Mammary epithelial cell (primary cell): ENCODE measurements at regions not wholly inside any gene's neighbourhood (a gene's known extent, or its start where the extent isn't known, plus 50 kb on each side); places are given as distances from the start of the nearest gene placed in this dataset.

Experiments
- CTCF ChIP-seq, 2 donors: IDR thresholded peaks in 1 of 2; conservative IDR thresholded peaks in 1 of 2; 2 replicates each; pipeline ENCODE4 v1.5.1; 2011 to 2012; ENCODE audit warnings: inconsistent platforms in 2 of 2, low read length in 2 of 2, mild to moderate bottlenecking in 2 of 2, control low read depth in 1 of 2, low read depth in 1 of 2; ENCODE audit not compliant: insufficient read depth in 1 of 2; ENCODE audit errors: extremely low read depth in 1 of 2
- EZH2 ChIP-seq: IDR thresholded peaks from 2 replicates; pipeline ENCODE4 v1.6.1; 2012; ENCODE audit warnings: low read length, inconsistent platforms, borderline replicate concordance

- no peak for TF ChIP-seq CTCF (conservative IDR thresholded peaks at IDR 0.05 in 1 of 2, IDR thresholded peaks at IDR 0.05 in 1 of 2; ENCODE audit: extremely low read depth in 1 of 2, insufficient read depth in 1 of 2, low read depth in 1 of 2, low read length in 2 of 2)
- TF ChIP-seq EZH2: no peak
Measured at GRCh38 chr7:95700917-95701316, 71.4 kb upstream of the DYNC1I1 start.
